Amniotic epithelial cell (primary cell): ENCODE measurements at regions not wholly inside any gene's neighbourhood (a gene's known extent, or its start where the extent isn't known, plus 50 kb on each side); places are given as distances from the start of the nearest gene placed in this dataset.
"Not testable (repeated sequence)": the region's sequence is repeated elsewhere in the genome, so short reads cannot be mapped to it uniquely, and the experiment has no call there.

Experiments
- DNase-seq: peaks from one replicate; pipeline ENCODE4 v3.0.0-alpha.2; 2010; ENCODE audit warnings: low read depth

GRCh38 chr21:17159697-17160096 lies 353.1 kb upstream of the CXADR start:
- no peak for DNase-seq

GRCh38 chr21:17185674-17186073 lies 327.2 kb upstream of the CXADR start:
- DNase-seq, result no peak

- DNase-seq, result no peak
Measured at GRCh38 chr21:17189963-17190362, 322.9 kb upstream of the CXADR start.

DNA sequence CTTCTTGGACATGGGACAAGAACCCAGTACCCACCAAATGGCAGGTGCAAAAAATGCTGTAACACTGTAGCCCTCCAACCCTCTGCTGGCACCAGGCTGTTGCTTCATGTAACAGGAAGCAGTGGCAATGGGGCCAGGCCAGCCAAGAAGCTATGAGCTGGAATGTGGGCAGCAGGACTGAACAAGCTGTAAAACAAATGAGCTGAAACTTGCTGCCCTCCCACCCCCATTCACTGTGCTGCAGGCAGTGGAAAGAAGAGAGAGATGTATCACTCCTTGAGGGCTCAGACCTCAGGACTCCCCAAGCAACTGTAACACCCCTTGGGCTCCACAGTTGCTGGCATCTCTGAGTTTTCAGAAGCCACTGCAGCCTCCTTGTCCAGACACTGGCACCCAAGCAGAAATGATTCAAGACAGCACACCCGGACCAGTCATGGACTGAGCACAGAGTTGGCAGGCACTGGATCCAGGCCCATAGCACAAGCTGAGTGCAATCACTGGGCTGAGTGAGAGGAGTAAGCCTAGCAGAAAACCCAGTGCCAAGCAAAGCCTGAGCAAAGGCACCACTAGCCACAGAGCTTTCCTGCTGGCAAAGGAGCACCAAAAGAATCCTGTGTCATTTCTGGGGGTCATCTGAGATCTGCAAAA lies 321.4 kb upstream of the CXADR start:
- DNase-seq, result no peak

DNA sequence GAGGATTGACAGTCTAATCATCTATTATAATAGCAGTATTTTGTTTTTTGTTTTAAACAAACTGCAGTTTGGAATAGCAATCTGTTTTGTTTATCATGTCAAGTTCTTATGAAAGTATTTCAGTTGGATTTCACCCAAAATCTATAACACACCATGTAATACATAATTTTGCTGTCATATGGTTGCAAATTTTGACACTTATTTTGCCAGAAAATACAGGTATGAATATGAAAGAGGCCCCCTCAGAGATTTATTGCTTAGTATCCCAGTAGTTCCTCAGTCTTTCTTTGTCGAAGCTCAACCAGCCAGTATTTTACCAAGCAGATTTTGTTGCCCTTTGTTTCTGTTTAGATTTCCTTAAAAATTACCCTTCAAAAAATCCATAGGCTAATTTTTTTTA lies 317.5 kb upstream of the CXADR start:
- DNase-seq, result no peak

GRCh38 chr21:17195976-17196375 lies 316.9 kb upstream of the CXADR start:
- no peak for DNase-seq

- no peak for DNase-seq
Measured at GRCh38 chr21:17196623-17197022, 316.2 kb upstream of the CXADR start.

- DNase-seq, result no peak
Measured at GRCh38 chr21:17197996-17198395, 314.8 kb upstream of the CXADR start.

- no peak for DNase-seq
Measured at GRCh38 chr21:17200250-17200649, 312.6 kb upstream of the CXADR start.

GRCh38 chr21:17201741-17202260 lies 311.0 kb upstream of the CXADR start:
- DNase-seq, result no peak

DNA sequence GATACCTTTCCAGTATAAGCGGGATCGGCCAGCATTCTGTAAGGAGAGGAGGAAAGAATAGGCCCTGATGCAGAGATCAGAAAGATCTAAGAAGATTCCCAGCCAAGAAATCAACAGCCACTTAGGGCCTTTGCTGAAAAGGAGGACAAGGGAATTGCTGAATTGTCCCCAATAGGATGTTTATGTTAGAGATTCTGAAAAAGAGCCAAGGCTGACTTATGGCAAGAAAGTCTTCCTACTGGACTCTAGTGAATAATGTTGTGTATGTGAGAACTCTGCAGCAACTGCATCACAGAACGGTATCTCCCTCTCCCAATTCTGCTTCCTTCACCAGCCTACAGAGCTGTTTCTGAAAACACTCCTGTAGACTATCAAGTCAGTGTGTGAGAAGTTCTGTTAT lies 298.0 kb upstream of the CXADR start:
- DNase-seq, result no peak

DNA sequence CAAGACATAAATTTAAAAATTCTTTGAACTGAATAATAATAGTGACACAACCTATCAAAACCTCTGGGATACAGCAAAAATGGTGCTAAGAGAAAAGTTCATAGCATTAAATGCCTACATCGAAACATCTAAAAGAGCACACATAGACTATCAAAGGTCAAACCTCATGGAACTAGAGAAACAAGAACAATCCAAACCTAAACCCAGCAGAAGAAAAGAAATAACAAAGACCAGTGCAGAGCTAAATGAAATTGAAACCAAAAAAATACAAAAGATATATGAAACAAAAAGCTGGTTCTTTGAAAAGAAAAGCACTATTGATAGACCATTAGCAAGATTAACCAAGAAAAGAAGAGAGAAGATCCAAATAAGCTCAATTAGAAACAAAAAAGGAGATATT lies 293.8 kb upstream of the CXADR start:
- not testable (repeated sequence) for DNase-seq

- DNase-seq, result no peak
Measured at GRCh38 chr21:17231124-17231523, 281.7 kb upstream of the CXADR start.

DNA sequence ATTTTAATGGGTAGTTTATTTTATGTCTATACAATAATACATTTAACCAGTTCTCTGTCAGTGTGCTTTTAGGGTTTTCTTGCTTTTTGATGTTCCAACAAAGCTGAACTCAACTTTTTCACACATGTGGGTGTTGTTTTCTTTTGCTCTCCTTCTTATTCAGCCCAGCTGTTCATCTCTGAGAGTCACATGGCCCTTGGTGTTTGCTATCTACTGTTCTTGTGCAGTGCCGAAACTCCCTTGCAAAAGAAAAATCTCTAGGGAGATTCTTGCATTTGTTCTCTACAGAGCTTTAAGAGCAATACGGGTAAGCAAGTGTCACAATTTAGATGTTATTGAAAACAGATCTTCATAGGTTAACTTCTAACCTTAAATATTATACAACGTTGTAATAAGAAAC lies 281.1 kb upstream of the CXADR start:
- DNase-seq, result no peak

GRCh38 chr21:17238468-17238867 lies 274.4 kb upstream of the CXADR start:
- DNase-seq, result no peak

DNA sequence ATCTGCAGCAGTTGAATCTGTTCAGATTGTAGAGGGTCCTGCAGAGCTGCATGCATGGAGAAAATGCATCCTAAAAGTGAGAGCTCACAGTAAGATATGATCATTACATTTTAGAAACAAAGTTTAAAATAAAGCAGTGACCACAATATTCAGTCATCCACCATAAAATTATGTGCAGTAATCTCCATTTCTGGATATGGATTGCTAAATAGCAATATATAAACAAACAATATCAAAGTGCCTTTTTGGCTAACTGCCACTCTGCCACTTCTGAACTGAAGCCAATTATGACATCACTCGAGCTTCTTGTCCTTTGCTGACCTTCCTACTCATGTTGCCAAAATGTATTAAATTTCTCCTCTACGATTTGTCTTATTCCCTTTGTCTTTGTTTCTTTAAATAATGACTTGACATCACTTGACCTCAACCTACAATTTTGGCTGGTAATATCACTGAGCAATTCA lies 262.0 kb upstream of the CXADR start:
- no peak for DNase-seq

DNA sequence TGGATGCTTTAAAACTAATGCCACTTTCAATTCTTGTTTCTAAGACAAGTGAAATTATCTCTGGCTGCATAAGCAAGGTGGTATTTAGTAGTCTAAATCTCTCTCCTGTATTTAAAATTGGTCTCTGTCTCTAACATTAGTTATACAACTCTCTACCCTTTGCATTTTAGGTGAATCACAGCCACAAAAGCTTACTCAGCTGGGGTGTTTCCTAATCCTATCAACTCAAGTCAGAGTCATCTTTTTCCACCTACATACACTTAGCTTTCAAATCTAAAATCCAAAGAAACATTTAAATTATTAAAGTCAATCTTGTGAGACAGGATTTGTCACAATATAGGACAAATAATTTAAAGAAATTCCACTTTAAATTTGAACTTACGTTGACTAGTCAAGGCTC lies 255.1 kb upstream of the CXADR start:
- no peak for DNase-seq

- DNase-seq, result no peak
Measured at GRCh38 chr21:17264182-17264581, 248.7 kb upstream of the CXADR start.

DNA sequence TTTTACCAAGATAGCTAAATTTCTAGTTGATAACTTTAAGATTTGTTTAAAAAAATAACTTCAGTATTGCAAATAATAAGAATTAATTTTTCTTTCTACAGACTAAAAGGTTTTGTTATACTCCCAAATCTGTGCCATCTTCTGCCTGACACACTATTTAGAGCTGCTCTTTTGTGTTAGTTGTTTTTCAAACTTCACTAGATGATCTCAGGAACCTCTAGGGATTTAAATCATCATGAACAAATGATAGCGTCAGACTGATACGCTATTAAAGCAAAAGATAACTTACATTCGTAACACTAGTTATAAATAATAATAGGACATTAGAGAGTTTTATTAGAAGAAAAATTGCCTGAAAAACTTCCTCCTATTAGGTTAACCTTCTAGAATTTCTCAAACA lies 243.1 kb upstream of the CXADR start:
- DNase-seq, result no peak

DNA sequence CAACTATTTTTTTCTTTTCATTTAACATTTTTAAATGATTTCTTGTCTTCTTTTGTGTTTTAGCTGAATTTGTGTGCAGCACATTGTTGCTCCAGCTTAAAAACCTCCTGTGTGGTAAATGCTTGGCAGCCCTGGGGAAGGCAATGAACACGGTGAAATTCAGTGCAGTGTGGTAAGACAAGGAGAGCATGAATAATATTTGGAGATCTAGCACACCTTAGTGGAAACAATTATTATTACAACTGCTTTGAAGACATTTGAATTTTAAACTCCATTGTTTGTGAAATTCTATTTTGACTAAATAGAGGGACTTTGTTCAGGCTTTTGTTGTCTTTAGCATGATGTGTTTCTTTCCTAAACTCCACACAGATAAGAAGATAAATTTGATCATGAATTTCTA lies 242.6 kb upstream of the CXADR start:
- DNase-seq, result peak; percentile 37

GRCh38 chr21:17279663-17280062 lies 233.2 kb upstream of the CXADR start:
- DNase-seq, result no peak

- DNase-seq, result not testable (repeated sequence)
Measured at GRCh38 chr21:17293016-17293562, 219.8 kb upstream of the CXADR start.

GRCh38 chr21:17295997-17296396 lies 216.8 kb upstream of the CXADR start:
- DNase-seq, result no peak

GRCh38 chr21:17299576-17299975 lies 213.3 kb upstream of the CXADR start:
- not testable (repeated sequence) for DNase-seq
